ENCODE measurements at regions not wholly inside any gene's neighbourhood (a gene's known extent, or its start where the extent isn't known, plus 50 kb on each side); places are given as distances from the start of the nearest gene placed in this dataset.

DNA sequence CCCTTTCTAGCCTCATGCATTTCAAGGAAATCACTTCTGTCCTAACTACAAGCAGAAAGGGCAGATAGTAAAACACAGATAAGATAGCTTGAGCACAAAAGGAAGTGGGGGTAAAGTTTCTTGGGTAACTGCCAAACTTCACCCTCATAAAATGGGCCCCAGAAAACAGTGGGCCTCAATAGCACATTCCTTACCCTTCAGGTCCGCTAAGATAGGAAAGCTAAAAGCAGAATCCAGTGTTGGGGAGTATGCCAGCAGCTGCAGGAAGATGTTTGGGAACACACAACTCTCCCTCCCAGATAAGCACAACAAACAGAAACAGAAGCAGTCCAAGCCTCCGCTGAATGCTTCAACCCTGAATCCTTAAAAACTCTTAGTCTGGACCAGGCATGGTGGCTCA is 110.9 kb upstream of the MGAT4C start:
- Histone ChIP-seq H3K79me2 (ENCODE audit: insufficient read depth, low read length) (no peaks in the 10 kb centered on the region), H4K91ac (ENCODE audit: insufficient read length, low read depth, low read length) (no peak overlapping the region), H3K14ac (ENCODE audit: insufficient read depth, low read length) (no peak overlapping the region), H3K27ac (ENCODE audit: insufficient read length, low read depth, low read length) (no peak overlapping the region), H2BK120ac (ENCODE audit: low read depth, low read length, poor library complexity, severe bottlenecking) (no peak overlapping the region), H3K23ac (ENCODE audit: insufficient read length, low read depth, low read length) (no peak overlapping the region), H3K4me1 (ENCODE audit: insufficient read depth, low read length) (no peaks in the 10 kb centered on the region), H4K8ac (replicated peaks; ENCODE audit: insufficient read length, low read depth, low read length) (no peak overlapping the region), H2BK5ac (ENCODE audit: insufficient read length, low read length) (no peak overlapping the region), H3K56ac (ENCODE audit: insufficient read length, low read depth, low read length) (no peak overlapping the region), H3K23me2 (ENCODE audit: insufficient read length, low read depth, low read length, poor library complexity, severe bottlenecking) (no peaks in the 10 kb centered on the region), H3K4me2 (ENCODE audit: insufficient read depth, insufficient read length, low read length) (no peak overlapping the region), H2AFZ (ENCODE audit: low read length) (no peak overlapping the region), H2BK12ac (ENCODE audit: insufficient read length, low read depth, low read length) (no peak overlapping the region), H2BK20ac (ENCODE audit: low read depth, low read length, poor library complexity, severe bottlenecking) (no peak overlapping the region), H3K9me3 (ENCODE audit: control insufficient read depth, low read depth, low read length) (no peaks in the 10 kb centered on the region), H3K9ac (ENCODE audit: extremely low read depth, insufficient read length, low read length) (no peak overlapping the region), H2BK15ac (ENCODE audit: low read depth, low read length) (no peak overlapping the region), H3K27me3 (ENCODE audit: insufficient read depth, low read length) (no peaks in the 10 kb centered on the region), H3K79me1 (ENCODE audit: insufficient read depth, low read depth, low read length, poor library complexity, severe bottlenecking) (no peaks in the 10 kb centered on the region), H4K20me1 (ENCODE audit: control insufficient read depth, insufficient read depth, insufficient read length) (no peaks in the 10 kb centered on the region), H3T11ph (ENCODE audit: low read length) (no peak overlapping the region), H3K18ac (ENCODE audit: insufficient read length, low read depth, low read length) (no peak overlapping the region), H2AK5ac (ENCODE audit: insufficient read length, low read length) (no peak overlapping the region), H3K4ac (ENCODE audit: low read depth, low read length) (no peak overlapping the region), H4K5ac (ENCODE audit: insufficient read length, low read depth, low read length) (no peak overlapping the region)
- TF ChIP-seq, protein P1, sequence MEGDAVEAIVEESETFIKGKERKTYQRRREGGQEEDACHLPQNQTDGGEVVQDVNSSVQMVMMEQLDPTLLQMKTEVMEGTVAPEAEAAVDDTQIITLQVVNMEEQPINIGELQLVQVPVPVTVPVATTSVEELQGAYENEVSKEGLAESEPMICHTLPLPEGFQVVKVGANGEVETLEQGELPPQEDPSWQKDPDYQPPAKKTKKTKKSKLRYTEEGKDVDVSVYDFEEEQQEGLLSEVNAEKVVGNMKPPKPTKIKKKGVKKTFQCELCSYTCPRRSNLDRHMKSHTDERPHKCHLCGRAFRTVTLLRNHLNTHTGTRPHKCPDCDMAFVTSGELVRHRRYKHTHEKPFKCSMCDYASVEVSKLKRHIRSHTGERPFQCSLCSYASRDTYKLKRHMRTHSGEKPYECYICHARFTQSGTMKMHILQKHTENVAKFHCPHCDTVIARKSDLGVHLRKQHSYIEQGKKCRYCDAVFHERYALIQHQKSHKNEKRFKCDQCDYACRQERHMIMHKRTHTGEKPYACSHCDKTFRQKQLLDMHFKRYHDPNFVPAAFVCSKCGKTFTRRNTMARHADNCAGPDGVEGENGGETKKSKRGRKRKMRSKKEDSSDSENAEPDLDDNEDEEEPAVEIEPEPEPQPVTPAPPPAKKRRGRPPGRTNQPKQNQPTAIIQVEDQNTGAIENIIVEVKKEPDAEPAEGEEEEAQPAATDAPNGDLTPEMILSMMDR (conservative IDR thresholded peaks at IDR 0.05): no peak
- Mint-ChIP-seq H3K27ac (peak overlapping the region in 1 of 3 experiments; percentile 28; a peak in 1 of 7 replicates), H3K27me3 (ENCODE audit: low read depth) (no peaks in the 10 kb centered on the region), H3K4me3 (no peak overlapping the region), H3K9me3 (peaks cover 4 to 11% of the 10 kb centered on the region in 2 experiments; a peak in 4 of 5 replicates), H3K4me1 (no peaks in the 10 kb centered on the region), H3K36me3 (ENCODE audit: insufficient read depth in 1 of 3, low read depth in 3 of 3) (peaks cover 4 to 9% (median 8%) of the 10 kb centered on the region in 3 experiments)
- no CpG with 5 or more reads among the region's 2 CpGs for WGBS (ENCODE audit: extremely low coverage, insufficient read length, low lambda C conversion rate)
- no peak for DNase-seq
